ENCODE measurements at regions not wholly inside any gene's neighbourhood (a gene's known extent, or its start where the extent isn't known, plus 50 kb on each side); places are given as distances from the start of the nearest gene placed in this dataset.
"Not testable (repeated sequence)": the region's sequence is repeated elsewhere in the genome, so short reads cannot be mapped to it uniquely, and the experiment has no call there.

GRCh38 chr6:28771401-28772267, 152.2 kb downstream of the TRIM27 start:
- DNase-seq, result no peak

GRCh38 chr6:28772480-28773381, 151.1 kb downstream of the TRIM27 start:
- no peak for DNase-seq

- DNase-seq, result no peak
Measured at GRCh38 chr6:28774292-28775051, 149.3 kb downstream of the TRIM27 start.

DNA sequence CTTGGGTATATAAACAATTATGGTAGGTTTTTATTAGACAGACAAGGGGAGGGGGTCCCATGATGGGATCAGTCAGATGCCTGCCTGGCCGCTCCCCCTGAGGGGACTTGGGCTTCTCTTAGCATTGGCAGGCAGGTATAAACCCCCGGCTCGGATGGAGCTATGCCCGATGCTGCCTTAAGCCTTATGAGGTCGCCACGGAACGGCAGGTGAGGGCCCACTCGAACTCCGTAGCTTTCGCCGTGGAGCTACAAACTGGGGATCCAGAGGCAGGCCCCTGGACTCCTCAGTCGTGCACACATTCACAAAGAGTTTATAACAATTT, 148.8 kb downstream of the TRIM27 start:
- DNase-seq, result no peak

- no peak for DNase-seq
Measured at GRCh38 chr6:28775405-28776129, 148.2 kb downstream of the TRIM27 start.

- no peak for DNase-seq
Measured at GRCh38 chr6:28776269-28777146, 147.3 kb downstream of the TRIM27 start.

GRCh38 chr6:28777147-28777461, 146.7 kb downstream of the TRIM27 start:
- no peak for DNase-seq

DNA sequence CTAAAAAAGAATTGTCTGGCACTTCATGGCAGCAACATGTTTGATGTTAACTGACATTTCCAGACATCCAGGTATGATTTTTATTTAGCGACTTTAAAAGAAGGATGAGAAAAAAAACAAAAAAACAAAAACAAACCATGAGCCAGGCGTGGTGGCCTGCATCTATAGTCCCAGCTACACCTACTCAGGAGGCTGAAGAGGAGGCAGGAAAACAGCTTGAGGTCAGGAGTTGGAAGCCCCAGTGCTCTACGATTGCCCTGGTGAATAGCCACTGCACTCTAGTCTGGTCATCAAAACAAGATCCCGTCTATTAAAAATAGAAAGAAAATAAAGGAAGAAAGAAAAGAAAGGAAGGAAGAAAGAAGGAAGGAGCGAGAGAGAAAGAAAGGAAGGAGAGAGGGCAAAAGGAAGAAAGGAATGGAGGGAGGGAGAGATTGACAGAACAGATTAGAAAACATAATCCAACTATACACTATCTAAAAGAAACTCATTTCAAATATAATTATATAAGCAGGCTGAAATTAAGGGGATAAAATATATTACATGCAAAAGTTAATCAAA, 141.6 kb downstream of the TRIM27 start:
- DNase-seq, result no peak

DNA sequence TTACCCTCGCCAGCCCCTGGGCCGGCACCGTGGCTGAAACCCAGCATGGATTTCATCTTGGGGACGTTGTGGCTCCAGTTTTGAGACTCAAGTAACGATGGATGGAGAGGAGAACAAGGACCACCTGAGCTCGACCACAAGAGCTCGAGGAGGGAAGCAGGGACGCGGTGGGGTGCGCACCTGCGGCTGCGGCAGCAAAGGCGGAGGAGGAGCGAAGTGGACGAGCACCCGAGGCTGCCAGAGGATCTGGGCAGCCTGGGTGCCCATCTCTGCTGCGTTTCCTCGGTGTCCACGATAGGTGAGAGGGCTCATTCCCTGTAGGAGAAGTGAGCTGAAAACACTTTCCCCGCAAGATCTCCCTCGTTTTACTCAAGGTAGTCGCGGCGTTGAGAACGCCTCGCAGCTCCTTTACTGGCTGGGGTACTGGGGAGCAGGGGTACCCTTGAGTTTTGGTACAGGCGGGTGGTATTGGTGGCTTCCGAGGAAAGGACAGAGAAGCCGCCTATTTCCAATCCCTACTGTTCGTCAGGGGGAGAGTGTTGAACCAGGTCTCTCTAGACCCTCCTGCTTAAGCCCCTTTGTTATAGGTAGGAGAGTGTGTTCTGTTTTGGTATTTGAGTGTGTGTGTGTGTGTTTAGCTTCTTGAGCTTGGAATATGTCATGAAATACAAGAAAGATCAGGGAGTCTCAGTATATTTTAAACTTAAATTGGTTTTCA, 137.7 kb downstream of the TRIM27 start:
- DNase-seq, result no peak

- no peak for DNase-seq
Measured at GRCh38 chr6:28789553-28790083, 134.2 kb downstream of the TRIM27 start.

DNA sequence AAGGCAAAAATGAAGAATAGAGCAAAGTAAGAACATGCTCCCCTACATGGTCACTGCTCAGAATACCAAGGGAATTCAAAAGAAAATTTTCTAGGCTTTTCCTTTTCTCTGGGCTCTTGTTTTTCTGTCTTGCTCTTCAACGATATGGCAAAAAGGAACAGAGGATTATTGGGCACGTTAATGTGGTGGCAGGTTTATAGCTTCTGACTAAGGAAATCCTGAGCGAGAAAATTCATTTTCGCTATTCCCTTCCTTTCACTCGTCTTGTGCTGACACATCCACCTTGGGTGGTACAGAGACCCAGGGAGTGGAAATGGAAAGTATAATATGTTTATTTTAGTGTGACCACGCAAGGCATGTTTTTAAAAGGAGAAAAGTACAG, 132.8 kb downstream of the TRIM27 start:
- no peak for DNase-seq

DNA sequence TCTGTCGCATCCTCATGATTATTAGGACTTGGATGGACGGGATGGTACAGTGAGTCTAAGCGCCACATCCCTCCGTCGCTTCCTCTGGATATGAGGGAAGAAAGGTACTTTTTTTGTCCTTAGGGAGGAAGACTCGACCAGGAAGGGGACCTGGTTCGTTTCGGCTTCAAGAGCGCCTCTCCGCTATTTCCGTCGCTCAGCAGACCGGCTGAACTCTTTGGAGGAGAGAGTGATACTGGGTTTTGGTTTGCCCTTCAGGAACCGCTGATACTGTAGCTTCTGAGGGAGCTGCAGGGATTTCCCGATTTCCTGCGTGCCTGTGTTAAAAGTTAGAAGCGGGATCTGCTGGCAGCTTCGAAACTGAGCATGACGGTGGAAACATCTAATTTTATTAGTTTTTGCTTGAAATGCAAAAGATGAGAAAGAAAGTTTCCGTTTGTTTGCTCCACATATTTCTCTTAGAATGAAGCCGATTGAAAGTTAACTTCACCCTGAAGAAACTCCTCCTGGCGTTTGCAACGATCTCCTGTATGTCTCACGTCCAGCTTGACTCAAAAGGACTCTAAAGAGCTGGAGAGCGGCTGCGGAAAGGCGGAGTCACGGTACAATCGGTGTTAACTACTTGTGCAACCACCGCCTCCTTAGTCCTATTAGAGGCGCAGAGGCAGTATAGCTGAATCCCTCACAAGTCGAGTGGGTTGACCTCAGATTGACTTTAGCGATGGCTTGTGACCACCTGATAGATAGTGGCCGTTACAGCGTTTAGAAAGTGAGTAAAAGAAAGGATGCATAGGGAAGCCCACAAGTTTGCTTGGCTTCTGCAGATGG, 129.4 kb downstream of the TRIM27 start:
- no peak for DNase-seq

GRCh38 chr6:28800647-28801046, 123.1 kb downstream of the TRIM27 start:
- DNase-seq, result not testable (repeated sequence)

- DNase-seq, result no peak
Measured at GRCh38 chr6:28802417-28803336, 121.1 kb downstream of the TRIM27 start.

DNA sequence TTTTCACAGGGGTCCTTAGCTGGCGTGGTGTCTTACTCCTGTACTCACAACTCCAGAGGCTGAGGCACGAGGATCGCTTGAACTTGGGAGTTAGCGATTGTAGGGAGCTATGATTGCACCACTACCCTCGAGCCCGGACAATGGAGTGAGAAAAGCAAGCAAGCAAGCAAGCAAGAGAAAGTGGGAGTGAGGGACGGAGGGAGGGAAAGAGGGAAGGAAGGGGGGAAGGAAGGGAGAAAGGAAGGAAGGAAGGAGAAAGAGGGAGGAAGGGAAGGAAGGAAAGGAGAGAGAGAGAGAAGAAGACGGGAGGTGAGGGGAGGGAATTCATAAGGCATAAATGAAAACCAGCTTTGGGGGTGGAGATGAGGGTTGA, 120.5 kb downstream of the TRIM27 start:
- no peak for DNase-seq

- no peak for DNase-seq
Measured at GRCh38 chr6:28807682-28808280, 116.0 kb downstream of the TRIM27 start.

- DNase-seq, result no peak
Measured at GRCh38 chr6:28808383-28808782, 115.4 kb downstream of the TRIM27 start.

All from NCI-H187 (cell line).